Omental fat pad (tissue), 3 donors: ENCODE measurements at regions not wholly inside any gene's neighbourhood (a gene's known extent, or its start where the extent isn't known, plus 50 kb on each side); places are given as distances from the start of the nearest gene placed in this dataset.
"Not testable (repeated sequence)": the region's sequence is repeated elsewhere in the genome, so short reads cannot be mapped to it uniquely, and the experiment has no call there.

Experiments used
- ATAC-seq: fragments of 150-250 bp; one replicate; pipeline ENCODE4 v1.9.1; 2016; ENCODE audit warnings: mild to moderate bottlenecking, moderate library complexity; ENCODE audit not compliant: low FRiP score
- DNase-seq: peaks from one replicate; pipeline ENCODE4 v3.0.0-alpha.2; 2019; ENCODE audit warnings: low spot score
- CTCF ChIP-seq, 3 donors: fragments of 450-650 bp; IDR thresholded peaks; one replicate each; pipeline ENCODE4 v1.5.1; 2016 to 2017; ENCODE audit warnings: antibody characterized with exemption in 3 of 3, mild to moderate bottlenecking in 3 of 3, moderate library complexity in 2 of 3

GRCh38 chr12:124698998-124699305 is 131.5 kb upstream of the NCOR2 start:
- no peak for DNase-seq
- no peak for ATAC-seq
- TF ChIP-seq CTCF (IDR thresholded peaks at IDR 0.05), result no peak

- DNase-seq (no peak), ATAC-seq (no peak)
- no peak for TF ChIP-seq CTCF (IDR thresholded peaks at IDR 0.05)
Measured at GRCh38 chr12:124698211-124698997, 131.0 kb upstream of the NCOR2 start.

- DNase-seq, ATAC-seq: not testable (repeated sequence)
Measured at GRCh38 chr12:124697722-124698121, 130.3 kb upstream of the NCOR2 start.

- TF ChIP-seq CTCF (IDR thresholded peaks at IDR 0.05), result no peak
- DNase-seq (no peak), ATAC-seq (no peak)
Measured at GRCh38 chr12:124696693-124697476, 129.5 kb upstream of the NCOR2 start.

GRCh38 chr12:124695861-124696260 is 128.4 kb upstream of the NCOR2 start:
- no peak for TF ChIP-seq CTCF (IDR thresholded peaks at IDR 0.05)
- ATAC-seq, result no peak
- DNase-seq, result no peak

- ATAC-seq (peak; percentile 40), DNase-seq (no peak)
- TF ChIP-seq CTCF (IDR thresholded peaks at IDR 0.05), result no peak
Measured at GRCh38 chr12:124694846-124695497, 127.6 kb upstream of the NCOR2 start.

GRCh38 chr12:124694250-124694649 is 126.8 kb upstream of the NCOR2 start:
- no peak for ATAC-seq
- no peak for TF ChIP-seq CTCF (IDR thresholded peaks at IDR 0.05)
- DNase-seq, result no peak
